Renal cortical epithelial cell (primary cell): ENCODE measurements at regions not wholly inside any gene's neighbourhood (a gene's known extent, or its start where the extent isn't known, plus 50 kb on each side); places are given as distances from the start of the nearest gene placed in this dataset.
A peak's percentile ranks its signal among the peaks of the same experiment; 100 is the strongest.

Experiments used
- DNase-seq: peaks from one replicate; pipeline ENCODE4 v3.0.0-alpha.2; 2011; ENCODE audit warnings: low read depth

DNA sequence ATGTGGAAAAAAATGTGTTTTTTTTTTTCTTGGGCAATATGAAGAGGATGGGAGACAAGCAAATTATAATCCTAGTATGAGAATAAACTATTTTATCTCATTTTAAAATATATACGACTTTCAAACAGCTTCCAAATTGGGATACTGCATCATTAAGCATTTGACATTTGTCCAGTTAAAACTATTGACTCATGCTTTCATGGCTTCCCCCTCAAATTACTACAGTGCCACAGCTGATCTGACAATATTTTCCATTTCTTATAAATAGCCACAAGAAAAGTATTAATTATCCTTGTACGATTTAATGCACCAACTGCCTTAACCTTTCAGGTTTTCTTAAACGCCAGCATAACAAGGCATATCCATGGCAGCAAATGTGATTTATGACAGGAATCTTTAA, 1134.8 kb upstream of the ZEB2 start:
- no peak for DNase-seq

GRCh38 chr2:145654156-145654555, 1134.2 kb upstream of the ZEB2 start:
- DNase-seq, result no peak

- DNase-seq, result no peak
Measured at GRCh38 chr2:145653553-145653952, 1133.6 kb upstream of the ZEB2 start.

- peak; percentile 72 for DNase-seq
Measured at GRCh38 chr2:145652571-145653545, 1132.9 kb upstream of the ZEB2 start.

GRCh38 chr2:145652036-145652435, 1132.1 kb upstream of the ZEB2 start:
- no peak for DNase-seq

DNA sequence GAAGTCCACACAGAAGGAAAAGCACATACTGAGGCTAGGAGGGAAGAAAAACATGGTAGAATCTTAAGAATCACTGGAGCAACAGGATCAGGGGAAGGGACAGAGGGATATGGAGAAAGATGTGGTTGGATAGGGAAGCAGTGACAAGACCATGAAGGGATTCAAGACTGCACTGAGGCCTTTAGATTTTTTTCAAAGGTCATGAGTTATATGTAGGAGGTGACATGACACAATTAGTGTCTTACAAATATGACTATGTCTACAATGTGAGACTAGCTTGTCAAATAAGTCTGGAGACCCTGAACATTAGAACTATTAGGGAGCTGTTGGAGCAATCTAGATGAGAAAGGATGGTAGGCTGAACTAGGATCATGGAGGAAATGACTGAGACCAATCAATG, 1130.3 kb upstream of the ZEB2 start:
- DNase-seq, result no peak

GRCh38 chr2:145649061-145649460, 1129.1 kb upstream of the ZEB2 start:
- no peak for DNase-seq

DNA sequence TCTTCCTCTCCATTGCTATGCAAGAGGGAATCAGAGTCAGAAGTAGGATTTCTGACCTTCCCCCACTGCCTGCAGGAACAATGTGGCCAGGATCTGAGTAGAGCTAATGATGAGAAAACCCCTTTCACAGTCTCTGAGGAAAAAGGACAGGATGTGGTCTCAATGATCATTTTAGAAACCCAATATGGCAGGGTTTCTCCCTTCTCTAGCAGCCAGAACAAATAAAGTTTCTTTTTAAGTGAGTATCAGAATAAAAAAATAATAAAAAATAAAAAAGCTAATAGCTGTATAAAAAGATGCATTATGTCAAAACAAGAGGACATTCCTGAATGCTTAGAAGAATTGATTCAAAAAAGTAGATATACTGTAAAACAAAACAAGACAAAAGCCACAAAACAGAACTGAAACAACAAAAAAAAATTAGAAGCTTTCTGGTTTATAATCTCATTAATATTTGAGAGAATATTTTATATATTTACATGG, 1124.9 kb upstream of the ZEB2 start:
- DNase-seq, result peak; percentile 29

GRCh38 chr2:145638675-145639074, 1118.8 kb upstream of the ZEB2 start:
- DNase-seq, result no peak

GRCh38 chr2:145635706-145636427, 1115.9 kb upstream of the ZEB2 start:
- no peak for DNase-seq

DNA sequence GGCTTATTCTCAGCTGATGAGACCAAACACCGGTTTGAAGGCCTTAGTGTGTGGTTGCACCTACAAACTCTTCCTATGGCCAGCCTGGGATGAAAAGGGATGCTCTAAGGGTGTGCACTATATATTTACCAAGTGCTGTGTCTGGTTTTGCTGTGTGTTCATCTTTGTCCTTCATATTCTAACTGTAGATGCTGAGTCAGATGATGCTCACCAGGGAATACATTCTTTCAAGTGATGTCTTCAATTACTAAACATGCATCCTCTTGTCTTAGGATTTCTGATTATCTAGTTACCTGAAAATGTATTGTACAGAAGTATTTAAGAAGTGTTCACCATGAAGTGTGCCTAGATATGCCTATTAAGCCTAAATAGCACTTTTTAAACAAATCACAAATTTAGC, 1111.6 kb upstream of the ZEB2 start:
- no peak for DNase-seq

- DNase-seq, result no peak
Measured at GRCh38 chr2:145626301-145626700, 1106.4 kb upstream of the ZEB2 start.

GRCh38 chr2:145625111-145625510, 1105.2 kb upstream of the ZEB2 start:
- no peak for DNase-seq

DNA sequence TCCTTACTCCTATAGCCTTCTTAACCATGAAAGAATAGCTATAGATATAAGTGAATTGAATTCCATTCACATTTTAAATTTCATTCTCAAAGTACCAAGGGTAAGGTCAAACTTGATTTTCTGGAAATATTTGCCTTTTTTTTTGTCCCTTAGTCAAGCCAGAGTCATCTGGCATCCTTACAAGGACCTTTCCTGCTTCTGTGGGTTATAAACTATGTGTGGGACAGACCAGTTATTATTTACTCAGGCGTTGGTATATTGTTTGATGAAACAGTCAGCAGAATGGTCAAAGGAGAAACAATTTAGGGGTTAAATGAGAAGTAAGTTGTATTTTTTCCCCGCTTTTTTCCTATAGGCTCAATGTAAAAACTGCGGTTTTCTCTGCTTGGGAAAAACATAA, 1103.2 kb upstream of the ZEB2 start:
- DNase-seq, result peak; percentile 63

- DNase-seq, result no peak
Measured at GRCh38 chr2:145622285-145622684, 1102.4 kb upstream of the ZEB2 start.

GRCh38 chr2:145617906-145618305, 1098.0 kb upstream of the ZEB2 start:
- DNase-seq, result peak; percentile 76

DNA sequence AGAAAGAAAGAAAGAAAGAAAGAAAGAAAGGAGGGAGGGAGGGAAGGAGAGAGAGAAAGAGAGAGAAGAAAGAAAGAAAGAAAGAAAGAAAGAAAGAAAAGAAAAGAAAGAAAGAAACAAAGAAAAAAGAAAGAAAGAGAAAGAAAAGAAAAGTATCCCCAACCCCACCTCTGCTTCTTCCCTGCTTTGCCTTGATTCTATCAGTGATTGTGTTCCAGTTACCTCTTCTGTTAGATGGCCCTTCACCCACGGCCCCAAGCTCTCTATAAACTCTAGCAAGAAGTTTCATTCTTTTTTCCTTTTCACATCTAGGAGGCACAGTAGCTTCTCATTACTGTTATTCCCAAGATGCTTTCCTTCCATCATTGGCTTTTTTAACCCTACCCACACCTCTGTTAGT, 1097.5 kb upstream of the ZEB2 start:
- DNase-seq, result no peak

- DNase-seq, result no peak
Measured at GRCh38 chr2:145615626-145616025, 1095.7 kb upstream of the ZEB2 start.

DNA sequence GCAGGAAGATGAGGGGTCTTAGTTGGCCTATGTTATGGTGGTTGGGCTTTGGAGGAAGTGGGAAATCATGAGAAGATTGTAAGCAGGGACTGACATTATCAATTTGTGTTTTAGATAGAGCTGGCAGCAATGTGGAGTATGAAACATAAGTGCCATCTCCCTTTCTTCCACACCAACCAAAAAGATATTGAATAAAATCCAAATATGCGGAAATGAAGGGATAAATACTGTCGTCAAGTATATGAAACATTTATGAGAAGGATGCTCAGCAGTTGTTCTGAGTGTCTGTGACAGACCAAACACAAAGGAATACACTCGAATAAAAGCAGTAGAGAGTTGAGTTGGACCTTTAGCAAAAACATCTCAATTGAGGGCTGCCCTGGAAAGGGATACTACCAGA, 1090.0 kb upstream of the ZEB2 start:
- no peak for DNase-seq

GRCh38 chr2:145601361-145601925, 1081.5 kb upstream of the ZEB2 start:
- no peak for DNase-seq

- no peak for DNase-seq
Measured at GRCh38 chr2:145600811-145601210, 1080.9 kb upstream of the ZEB2 start.

GRCh38 chr2:145599756-145600155, 1079.8 kb upstream of the ZEB2 start:
- no peak for DNase-seq

- DNase-seq, result peak; percentile 19
Measured at GRCh38 chr2:145598434-145598833, 1078.5 kb upstream of the ZEB2 start.
